T47D (cell line): ENCODE measurements at regions not wholly inside any gene's neighbourhood (a gene's known extent, or its start where the extent isn't known, plus 50 kb on each side); places are given as distances from the start of the nearest gene placed in this dataset.

Experiments used
- DNase-seq, 2 experiments: peaks; one replicate each; pipeline versions ENCODE4 v3.0.0 to v3.0.0-alpha.2; 2011 to 2012; ENCODE audit warnings: low read depth in 1 of 2, low spot score in 1 of 2
- JUND ChIP-seq: IDR thresholded peaks from 2 replicates; pipeline ENCODE4 v1.6.1; 2012; ENCODE audit warnings: low read depth
- in situ Hi-C: cut with HindIII; loops from 2 replicates; pipeline ENCODE4 v1.10.0; 2016; ENCODE audit warnings: low sequenced_read_pairs, low pct_unique_long_range_greater_than_20kb

GRCh38 chr5:5793242-5794117 is 371.0 kb downstream of the ICE1 start:
- DNase-seq = no peak
- in situ Hi-C loops = no loop called here
- TF ChIP-seq JUND = no peak

GRCh38 chr5:5792106-5792505 is 369.6 kb downstream of the ICE1 start:
- in situ Hi-C loops = no loop called here
- DNase-seq = no peak
- no peak for TF ChIP-seq JUND

- TF ChIP-seq JUND = no peak
- in situ Hi-C loops = no loop called here
- no peak for DNase-seq
Measured at GRCh38 chr5:5788793-5789192, 366.3 kb downstream of the ICE1 start.

- DNase-seq = no peak
- in situ Hi-C loops = no loop called here
- no peak for TF ChIP-seq JUND
Measured at GRCh38 chr5:5787373-5787772, 364.9 kb downstream of the ICE1 start.

- in situ Hi-C loops = no loop called here
- DNase-seq = no peak
- no peak for TF ChIP-seq JUND
Measured at GRCh38 chr5:5784101-5784500, 361.6 kb downstream of the ICE1 start.

GRCh38 chr5:5783021-5783420 is 360.5 kb downstream of the ICE1 start:
- no peak for DNase-seq
- TF ChIP-seq JUND = no peak
- in situ Hi-C loops = no loop called here

- in situ Hi-C loops = no loop called here
- no peak for TF ChIP-seq JUND
- no peak for DNase-seq
Measured at GRCh38 chr5:5782402-5782801, 359.9 kb downstream of the ICE1 start.

GRCh38 chr5:5781335-5781734 is 358.9 kb downstream of the ICE1 start:
- no peak for TF ChIP-seq JUND
- DNase-seq = no peak
- in situ Hi-C loops = no loop called here

GRCh38 chr5:5780253-5780652 is 357.8 kb downstream of the ICE1 start:
- in situ Hi-C loops = no loop called here
- DNase-seq = no peak
- no peak for TF ChIP-seq JUND

GRCh38 chr5:5777013-5777412 is 354.5 kb downstream of the ICE1 start:
- TF ChIP-seq JUND = no peak
- in situ Hi-C loops = no loop called here
- no peak for DNase-seq

- no peak for DNase-seq
- TF ChIP-seq JUND = no peak
- in situ Hi-C loops = no loop called here
Measured at GRCh38 chr5:5772202-5772601, 349.7 kb downstream of the ICE1 start.

GRCh38 chr5:5770825-5771224 is 348.3 kb downstream of the ICE1 start:
- in situ Hi-C loops = no loop called here
- no peak for TF ChIP-seq JUND
- no peak for DNase-seq

- no peak for TF ChIP-seq JUND
- in situ Hi-C loops = no loop called here
- DNase-seq = no peak
Measured at GRCh38 chr5:5767286-5767928, 344.9 kb downstream of the ICE1 start.
